ENCODE measurements at regions not wholly inside any gene's neighbourhood (a gene's known extent, or its start where the extent isn't known, plus 50 kb on each side); places are given as distances from the start of the nearest gene placed in this dataset.
"Not testable (repeated sequence)": the region's sequence is repeated elsewhere in the genome, so short reads cannot be mapped to it uniquely, and the experiment has no call there.

DNA sequence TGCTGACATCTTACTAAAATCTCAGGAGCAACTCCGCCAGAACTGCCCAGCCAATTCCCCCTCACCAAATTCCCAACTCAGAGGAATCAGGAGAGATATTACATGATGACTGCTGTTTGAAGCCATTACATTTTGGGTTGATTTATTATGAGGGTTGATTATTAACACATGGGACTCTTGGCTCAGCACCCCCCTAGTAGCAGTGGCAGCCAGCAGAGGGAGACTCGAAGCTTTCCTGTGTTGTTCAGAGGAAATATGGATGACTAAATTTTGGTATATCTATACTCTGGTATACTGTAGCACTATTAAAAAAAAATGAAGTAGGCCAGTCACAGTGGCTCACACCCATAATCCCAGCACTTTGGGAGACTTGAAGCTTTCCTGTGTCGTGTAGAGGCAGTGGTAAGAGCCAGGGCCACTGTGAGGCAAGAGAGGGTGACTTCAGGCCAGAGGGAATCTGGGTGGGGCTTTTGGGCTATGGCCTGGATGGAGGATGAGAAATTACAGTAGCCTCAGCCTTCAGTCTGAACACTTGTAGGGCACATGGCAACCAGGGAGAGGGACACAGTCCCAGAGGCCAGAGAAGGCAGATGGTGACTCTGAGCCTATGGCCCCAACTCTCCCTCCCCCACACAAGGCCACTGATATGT is 111.4 kb downstream of the LHX2 start:
- Histone ChIP-seq H3K27me3 (ENCODE audit: control insufficient read depth, insufficient read depth, low read length) (peaks cover 7% of the 10 kb centered on the region), H3K36me3 (ENCODE audit: control insufficient read depth, insufficient read depth, low read length) (no peaks in the 10 kb centered on the region), H3K4me3 (ENCODE audit: low read depth, low read length) (no peak overlapping the region)
- DNase-seq (ENCODE audit: low read depth) = no peak
- TF ChIP-seq, protein P1, sequence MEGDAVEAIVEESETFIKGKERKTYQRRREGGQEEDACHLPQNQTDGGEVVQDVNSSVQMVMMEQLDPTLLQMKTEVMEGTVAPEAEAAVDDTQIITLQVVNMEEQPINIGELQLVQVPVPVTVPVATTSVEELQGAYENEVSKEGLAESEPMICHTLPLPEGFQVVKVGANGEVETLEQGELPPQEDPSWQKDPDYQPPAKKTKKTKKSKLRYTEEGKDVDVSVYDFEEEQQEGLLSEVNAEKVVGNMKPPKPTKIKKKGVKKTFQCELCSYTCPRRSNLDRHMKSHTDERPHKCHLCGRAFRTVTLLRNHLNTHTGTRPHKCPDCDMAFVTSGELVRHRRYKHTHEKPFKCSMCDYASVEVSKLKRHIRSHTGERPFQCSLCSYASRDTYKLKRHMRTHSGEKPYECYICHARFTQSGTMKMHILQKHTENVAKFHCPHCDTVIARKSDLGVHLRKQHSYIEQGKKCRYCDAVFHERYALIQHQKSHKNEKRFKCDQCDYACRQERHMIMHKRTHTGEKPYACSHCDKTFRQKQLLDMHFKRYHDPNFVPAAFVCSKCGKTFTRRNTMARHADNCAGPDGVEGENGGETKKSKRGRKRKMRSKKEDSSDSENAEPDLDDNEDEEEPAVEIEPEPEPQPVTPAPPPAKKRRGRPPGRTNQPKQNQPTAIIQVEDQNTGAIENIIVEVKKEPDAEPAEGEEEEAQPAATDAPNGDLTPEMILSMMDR (IDR thresholded peaks at IDR 0.05; ENCODE audit: insufficient read depth, low read length, poor library complexity, severe bottlenecking) = peak; percentile 36

DNA sequence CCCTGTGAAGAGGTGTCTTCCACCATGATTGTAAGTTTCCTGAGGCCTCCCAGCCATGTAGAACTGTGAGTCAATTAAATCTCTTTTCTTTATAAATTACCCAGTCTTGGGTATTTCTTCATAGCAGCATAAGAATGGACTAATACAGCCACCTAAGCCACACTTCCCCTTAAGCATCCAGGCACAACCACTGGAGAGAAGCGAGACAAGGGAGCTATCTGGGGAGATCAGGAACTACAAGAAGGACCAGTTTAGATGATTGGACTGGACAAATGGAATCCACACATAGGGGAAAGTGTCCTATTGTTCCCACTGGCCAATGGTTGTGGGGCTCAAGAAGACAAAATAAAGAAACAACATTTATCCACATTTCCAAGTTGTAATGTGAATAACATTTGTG is 112.1 kb downstream of the LHX2 start:
- not testable (repeated sequence) for DNase-seq (ENCODE audit: low read depth); H3K36me3 ChIP-seq (ENCODE audit: control insufficient read depth, insufficient read depth, low read length); H3K4me3 ChIP-seq (ENCODE audit: low read depth, low read length); H3K27me3 ChIP-seq (ENCODE audit: control insufficient read depth, insufficient read depth, low read length)

- no peak for DNase-seq (ENCODE audit: low read depth)
- H3K4me3 ChIP-seq (ENCODE audit: low read depth, low read length) = no peak overlapping the region
- no peaks in the 10 kb centered on the region for H3K36me3 ChIP-seq (ENCODE audit: control insufficient read depth, insufficient read depth, low read length)
- H3K27me3 ChIP-seq (ENCODE audit: control insufficient read depth, insufficient read depth, low read length) = peaks cover 7% of the 10 kb centered on the region
- TF ChIP-seq, protein P1 (IDR thresholded peaks at IDR 0.05; ENCODE audit: insufficient read depth, low read length, poor library complexity, severe bottlenecking) = no peak
Measured at GRCh38 chr9:124124729-124125650, 113.4 kb downstream of the LHX2 start.

GRCh38 chr9:124125651-124125977 is 114.0 kb downstream of the LHX2 start:
- Histone ChIP-seq H3K4me3 (ENCODE audit: low read depth, low read length) (no peak overlapping the region), H3K36me3 (ENCODE audit: control insufficient read depth, insufficient read depth, low read length) (no peaks in the 10 kb centered on the region), H3K27me3 (ENCODE audit: control insufficient read depth, insufficient read depth, low read length) (peaks cover 10% of the 10 kb centered on the region)
- no peak for DNase-seq (ENCODE audit: low read depth)
- TF ChIP-seq, protein P1 (IDR thresholded peaks at IDR 0.05; ENCODE audit: insufficient read depth, low read length, poor library complexity, severe bottlenecking) = no peak

- no peak for DNase-seq (ENCODE audit: low read depth)
- peaks cover 10% of the 10 kb centered on the region for H3K27me3 ChIP-seq (ENCODE audit: control insufficient read depth, insufficient read depth, low read length)
- TF ChIP-seq, protein P1 (IDR thresholded peaks at IDR 0.05; ENCODE audit: insufficient read depth, low read length, poor library complexity, severe bottlenecking) = peak; percentile 97
- H3K36me3 ChIP-seq (ENCODE audit: control insufficient read depth, insufficient read depth, low read length) = no peaks in the 10 kb centered on the region
- no peak overlapping the region for H3K4me3 ChIP-seq (ENCODE audit: low read depth, low read length)
Measured at GRCh38 chr9:124126648-124127646, 115.4 kb downstream of the LHX2 start.

All from kidney epithelial cell (primary cell).